Upper lobe of right lung (tissue), 1 donor: ENCODE measurements at regions not wholly inside any gene's neighbourhood (a gene's known extent, or its start where the extent isn't known, plus 50 kb on each side); places are given as distances from the start of the nearest gene placed in this dataset.
"Not testable (repeated sequence)": the region's sequence is repeated elsewhere in the genome, so short reads cannot be mapped to it uniquely, and the experiment has no call there.

Source experiments
- ATAC-seq: fragments of 200-7000 bp; cut with Tn5 transposase; one replicate; pipeline ENCODE4 v1.9.1; 2020; ENCODE audit warnings: mild to moderate bottlenecking, moderate library complexity
- DNase-seq: peaks from one replicate; pipeline ENCODE4 v3.0.0-alpha.2; 2020
- H3K27ac ChIP-seq: fragments of 200-600 bp; one replicate; pipeline ENCODE4 v1.8.0; 2022
- H3K27me3 ChIP-seq: fragments of 200-600 bp; one replicate; pipeline ENCODE4 v1.8.0; 2022; ENCODE audit warnings: mild to moderate bottlenecking
- H3K36me3 ChIP-seq: fragments of 200-600 bp; one replicate; pipeline ENCODE4 v1.8.0; 2022
- H3K4me1 ChIP-seq: fragments of 200-600 bp; one replicate; pipeline ENCODE4 v1.8.0; 2022
- H3K4me3 ChIP-seq: fragments of 200-600 bp; one replicate; pipeline ENCODE4 v1.8.0; 2022; ENCODE audit warnings: mild to moderate bottlenecking
- H3K9me3 ChIP-seq: fragments of 200-600 bp; one replicate; pipeline ENCODE4 v1.8.0; 2022
- intact Hi-C: fragments of 100-400 bp; cut with DNase I; formaldehyde crosslinking; loops from one replicate; pipeline ENCODE4 v1.11.0; 2022
- donor health status: DM: no; HTN: yes; CAD: no; lungs with severe emphysema.

DNA sequence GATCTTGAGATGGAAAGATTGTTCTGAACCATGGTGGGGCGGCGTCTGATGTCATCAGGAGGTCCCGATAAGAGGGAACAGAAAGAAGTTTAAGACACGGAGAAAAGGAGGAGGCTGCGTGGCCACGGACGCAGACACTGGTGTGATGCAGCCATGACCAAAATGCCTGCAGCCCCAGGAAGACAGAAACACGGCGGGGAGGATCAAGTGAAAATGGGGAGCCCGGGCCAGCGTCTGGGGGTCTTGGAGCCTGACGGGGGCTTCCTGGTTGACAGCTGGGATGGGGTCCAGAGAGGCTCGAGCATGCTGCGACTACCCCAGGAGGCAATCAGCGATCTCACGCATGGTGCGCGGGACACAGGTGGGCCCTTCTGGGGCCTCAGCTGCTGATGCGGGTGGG lies 119.7 kb downstream of the NPIPB11 start:
- H3K4me3 ChIP-seq, H3K36me3 ChIP-seq, H3K27ac ChIP-seq, H3K27me3 ChIP-seq, ATAC-seq, intact Hi-C loops, H3K4me1 ChIP-seq, H3K9me3 ChIP-seq: not testable (repeated sequence)
- peak; percentile 47 for DNase-seq

DNA sequence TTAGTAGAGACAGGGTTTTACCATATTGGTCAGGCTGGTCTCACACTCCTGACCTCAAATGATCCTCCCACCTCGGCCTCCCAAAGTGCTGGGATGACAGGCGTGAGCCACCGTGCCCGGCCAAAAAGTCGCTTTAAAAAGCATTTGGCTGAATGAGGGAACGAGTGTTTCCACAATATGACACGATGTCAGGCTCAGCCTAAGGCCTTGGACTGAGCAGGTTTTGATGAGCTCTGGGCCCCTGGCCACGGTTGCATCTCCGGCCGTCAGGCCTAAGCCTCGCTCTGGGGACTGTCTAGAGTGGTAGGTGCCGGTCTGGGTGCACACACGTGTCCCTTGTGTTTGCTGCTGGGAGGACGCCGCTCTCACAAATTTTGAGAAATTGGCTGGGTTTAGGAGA lies 120.3 kb downstream of the NPIPB11 start:
- H3K27ac ChIP-seq, ATAC-seq, intact Hi-C loops: not testable (repeated sequence)

DNA sequence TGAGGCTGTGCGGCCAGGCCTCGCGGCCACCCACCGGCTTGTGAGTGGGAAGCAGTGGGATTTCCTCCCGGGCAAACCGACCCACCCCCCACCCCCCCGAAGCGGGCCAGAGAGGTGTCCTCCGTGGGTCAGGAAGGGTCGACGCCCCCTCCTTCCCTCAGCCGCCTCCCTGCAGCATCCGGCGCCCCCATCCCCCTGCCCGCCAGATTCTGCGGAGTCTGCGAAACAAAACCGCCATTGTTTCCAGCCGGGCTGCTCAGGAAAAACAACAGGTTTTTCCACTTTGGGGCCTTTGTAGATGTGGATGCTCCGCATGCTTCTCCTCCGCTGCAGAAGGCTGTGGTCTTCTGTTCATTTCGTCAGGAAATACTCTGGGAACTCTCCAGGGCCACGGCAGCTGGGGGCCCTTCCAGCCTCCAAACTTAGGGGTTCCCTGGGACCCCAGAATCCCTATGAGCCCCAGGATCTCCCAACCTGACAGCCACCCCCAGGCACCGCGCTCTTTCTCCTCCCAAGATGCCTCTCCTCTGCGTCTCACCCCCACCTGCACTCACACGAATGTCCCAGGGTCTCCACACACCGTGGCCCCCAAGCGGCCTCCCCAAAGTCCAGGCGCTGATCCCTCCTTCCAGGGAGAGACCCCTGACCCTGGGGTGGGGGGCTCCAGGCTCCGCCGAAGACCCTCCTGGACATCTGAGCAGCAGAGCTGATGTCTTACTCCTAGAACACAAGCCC lies 121.2 kb downstream of the NPIPB11 start:
- H3K27ac ChIP-seq, H3K4me1 ChIP-seq, H3K36me3 ChIP-seq, ATAC-seq, H3K4me3 ChIP-seq, H3K9me3 ChIP-seq, intact Hi-C loops, H3K27me3 ChIP-seq: not testable (repeated sequence)
- peak; percentile 42 for DNase-seq

More for the DNA sequence above, 120.3 kb downstream of the NPIPB11 start:
- H3K27me3 ChIP-seq, H3K36me3 ChIP-seq, H3K9me3 ChIP-seq, H3K4me1 ChIP-seq, H3K4me3 ChIP-seq: not testable (repeated sequence)
- DNase-seq: peak; percentile 37

DNA sequence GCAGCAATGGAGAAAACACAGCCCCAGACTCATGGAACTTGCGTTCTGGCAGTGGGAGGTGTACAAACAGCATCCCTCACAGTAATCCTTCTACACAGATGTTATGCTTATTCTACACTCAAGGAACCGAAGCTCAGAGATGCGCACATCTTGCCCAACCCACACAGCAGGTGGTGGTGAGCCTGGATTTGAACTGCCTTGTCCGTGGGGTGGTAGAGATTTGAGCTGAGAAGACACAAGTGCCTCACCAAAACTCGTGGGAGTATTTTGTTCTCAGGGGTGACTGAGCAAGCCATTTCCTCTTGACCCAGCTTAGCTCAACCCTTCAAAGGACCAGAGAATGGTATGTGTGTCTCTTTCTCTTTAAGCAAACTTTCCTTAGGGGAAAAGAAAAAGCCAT lies 121.8 kb downstream of the NPIPB11 start:
- H3K36me3 ChIP-seq, H3K9me3 ChIP-seq, DNase-seq, H3K27me3 ChIP-seq, H3K27ac ChIP-seq, intact Hi-C loops, H3K4me3 ChIP-seq, H3K4me1 ChIP-seq, ATAC-seq: not testable (repeated sequence)

DNA sequence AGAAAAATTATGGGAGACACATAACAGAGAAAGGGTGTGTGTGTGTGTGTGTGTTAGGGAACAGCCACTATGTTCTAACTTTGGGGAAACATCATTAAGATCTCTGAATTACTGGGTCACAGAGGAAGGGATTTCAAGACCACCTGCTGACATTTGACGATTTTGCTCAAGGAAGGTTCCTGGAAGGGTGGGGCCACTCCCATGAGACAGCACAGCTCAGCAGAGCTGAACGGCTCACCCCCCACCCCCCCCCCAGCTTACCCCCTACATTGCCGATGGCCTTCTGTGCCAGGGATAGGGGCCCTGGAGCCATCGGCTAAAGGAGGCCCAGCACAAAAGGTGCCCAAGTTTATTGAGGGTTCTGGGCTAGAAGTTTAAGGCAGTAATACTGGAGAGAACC lies 122.4 kb downstream of the NPIPB11 start:
- ATAC-seq, H3K36me3 ChIP-seq, DNase-seq, H3K27ac ChIP-seq, intact Hi-C loops, H3K9me3 ChIP-seq, H3K4me3 ChIP-seq, H3K27me3 ChIP-seq, H3K4me1 ChIP-seq: not testable (repeated sequence)

DNA sequence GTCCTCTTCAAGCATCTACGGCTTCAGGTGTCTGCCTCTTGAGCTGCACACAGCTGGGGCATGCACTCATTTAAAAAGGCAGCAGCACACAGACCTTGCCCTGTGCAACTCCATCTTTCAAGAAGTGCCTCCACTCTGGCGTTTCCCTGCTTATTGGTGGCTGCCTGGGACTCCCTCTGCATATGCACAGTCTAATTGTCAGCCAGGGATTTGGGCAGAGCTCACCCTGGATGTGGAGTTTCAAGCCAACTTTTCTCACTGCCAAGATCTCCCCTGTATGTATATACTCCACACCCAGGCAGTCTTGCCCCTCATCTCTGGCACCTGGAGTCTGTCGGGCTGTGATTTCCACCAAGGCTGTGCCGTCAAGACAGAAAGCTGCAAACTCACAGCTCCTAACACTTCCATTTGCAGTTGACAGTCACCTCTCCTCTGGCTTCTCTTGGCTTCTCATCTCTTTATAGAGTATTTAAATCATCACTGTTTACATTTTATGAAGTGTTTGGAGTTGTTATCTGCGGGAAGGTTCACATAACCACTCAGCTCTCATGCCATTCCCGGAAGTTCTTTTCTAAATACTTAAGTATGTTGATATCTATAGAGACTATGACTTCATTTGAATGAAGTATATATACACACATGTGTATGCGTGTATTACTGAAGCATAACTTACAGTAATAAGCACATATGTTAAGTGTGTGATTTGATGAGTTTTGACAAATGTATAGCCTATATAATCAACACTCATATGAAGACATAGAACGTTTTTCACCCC lies 128.2 kb downstream of the NPIPB11 start:
- DNase-seq, H3K27me3 ChIP-seq, H3K9me3 ChIP-seq, H3K4me3 ChIP-seq, ATAC-seq, H3K27ac ChIP-seq, intact Hi-C loops, H3K4me1 ChIP-seq, H3K36me3 ChIP-seq: not testable (repeated sequence)

DNA sequence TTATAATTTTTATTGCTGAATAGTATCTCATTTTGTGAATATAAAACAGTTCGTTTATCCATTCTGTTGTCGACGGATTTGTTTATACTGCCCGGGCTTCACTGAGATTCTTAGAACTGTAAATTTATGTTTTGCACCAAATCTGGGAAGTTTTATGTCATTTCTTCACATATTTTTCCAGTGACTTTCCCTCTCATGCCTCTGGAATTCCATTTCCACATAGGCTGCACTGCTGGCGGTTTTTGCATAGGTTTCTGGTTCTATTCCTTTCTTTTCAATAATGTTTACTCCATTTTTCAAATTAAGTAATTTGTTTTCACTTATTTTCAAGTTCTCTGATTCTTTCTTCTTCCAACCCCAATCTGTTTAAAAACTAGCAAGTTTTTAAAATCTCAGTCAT lies 130.1 kb downstream of the NPIPB11 start:
- H3K4me3 ChIP-seq, H3K27me3 ChIP-seq, H3K36me3 ChIP-seq, ATAC-seq, H3K4me1 ChIP-seq, H3K9me3 ChIP-seq, intact Hi-C loops, DNase-seq, H3K27ac ChIP-seq: not testable (repeated sequence)

DNA sequence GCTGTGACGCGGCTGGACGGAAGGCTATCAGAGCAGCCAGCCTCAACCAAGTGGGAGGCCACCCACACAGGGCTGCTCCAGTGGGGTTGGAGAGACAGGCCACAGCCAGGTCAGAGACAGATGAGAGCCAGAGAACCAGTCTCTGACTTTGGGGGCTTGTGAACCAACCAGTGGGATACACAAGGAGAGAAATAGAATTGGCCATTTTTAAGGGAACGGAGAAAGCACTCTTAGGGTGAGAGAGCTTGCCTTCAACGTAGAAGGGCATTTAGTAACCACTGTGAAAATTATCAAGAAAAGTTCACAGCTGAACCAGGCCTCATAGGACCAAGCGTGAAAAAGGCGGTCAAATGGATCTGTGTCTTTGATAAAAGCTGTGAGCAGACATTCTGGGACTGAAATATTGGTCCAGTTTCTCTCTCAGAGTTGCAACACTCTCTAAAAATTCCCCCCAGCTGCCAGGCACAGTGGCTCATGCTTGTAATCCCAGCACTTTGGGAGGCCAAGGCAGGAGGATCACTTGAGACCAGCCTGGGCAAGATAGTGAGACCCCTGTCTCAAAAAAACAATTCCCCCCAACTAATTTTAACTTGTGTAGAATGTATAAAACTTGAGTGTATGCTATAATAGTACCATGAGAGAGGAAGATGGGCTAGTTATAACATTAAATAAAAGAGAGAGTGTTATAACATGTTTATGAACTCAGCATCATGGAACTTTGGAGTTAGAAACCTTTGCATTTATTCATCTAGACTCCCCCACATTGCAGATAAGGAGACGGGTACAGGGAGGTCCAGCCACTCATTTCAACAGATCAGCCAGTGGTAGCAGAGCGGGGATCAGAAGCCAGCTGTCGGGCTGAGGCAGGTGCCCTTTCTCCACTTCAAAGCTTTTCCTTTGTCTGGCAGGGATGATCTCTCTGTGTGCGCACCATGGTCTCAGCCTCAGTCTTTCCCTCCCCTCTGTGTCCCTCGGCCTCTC lies 132.2 kb downstream of the NPIPB11 start:
- H3K27ac ChIP-seq, ATAC-seq, intact Hi-C loops, H3K4me3 ChIP-seq, H3K4me1 ChIP-seq, DNase-seq, H3K36me3 ChIP-seq, H3K27me3 ChIP-seq, H3K9me3 ChIP-seq: not testable (repeated sequence)

DNA sequence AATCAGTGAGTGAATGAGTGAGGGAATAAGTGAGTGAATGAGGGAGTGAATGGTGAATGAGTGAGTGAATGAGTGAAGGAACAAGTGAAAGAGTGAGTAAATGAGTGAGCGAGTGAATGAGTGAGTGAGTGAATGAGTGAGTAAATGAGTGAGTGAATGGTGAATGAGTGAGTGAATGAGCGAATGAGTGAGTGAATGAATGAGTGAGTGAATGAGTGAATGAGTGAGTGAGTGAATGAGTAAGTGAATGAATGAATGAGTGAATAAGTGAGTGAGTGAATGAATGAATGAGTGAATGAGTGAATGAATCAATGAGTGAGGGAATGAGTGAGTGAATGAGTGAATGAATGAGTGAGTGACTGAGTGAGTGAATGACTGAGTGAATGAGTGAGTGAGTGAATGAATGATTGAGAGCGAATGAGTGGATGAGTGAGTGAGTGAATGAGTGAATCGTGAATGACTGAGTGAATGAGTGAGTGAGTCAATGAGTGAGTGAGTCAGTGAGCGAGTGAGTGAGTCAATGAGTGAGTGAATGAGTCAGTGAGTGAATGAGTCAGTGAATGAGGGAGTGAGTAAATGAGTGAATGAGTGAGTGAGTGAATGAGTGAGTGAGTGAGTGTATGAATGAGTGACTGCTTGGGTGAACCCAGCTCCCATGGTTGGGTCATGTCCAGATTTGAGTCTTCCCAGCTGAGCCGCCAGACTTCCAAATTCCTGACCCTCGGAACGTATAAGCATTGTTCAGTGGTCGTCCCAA lies 133.0 kb downstream of the NPIPB11 start:
- H3K27ac ChIP-seq, DNase-seq, ATAC-seq, H3K4me3 ChIP-seq, intact Hi-C loops, H3K36me3 ChIP-seq, H3K27me3 ChIP-seq, H3K4me1 ChIP-seq, H3K9me3 ChIP-seq: not testable (repeated sequence)

DNA sequence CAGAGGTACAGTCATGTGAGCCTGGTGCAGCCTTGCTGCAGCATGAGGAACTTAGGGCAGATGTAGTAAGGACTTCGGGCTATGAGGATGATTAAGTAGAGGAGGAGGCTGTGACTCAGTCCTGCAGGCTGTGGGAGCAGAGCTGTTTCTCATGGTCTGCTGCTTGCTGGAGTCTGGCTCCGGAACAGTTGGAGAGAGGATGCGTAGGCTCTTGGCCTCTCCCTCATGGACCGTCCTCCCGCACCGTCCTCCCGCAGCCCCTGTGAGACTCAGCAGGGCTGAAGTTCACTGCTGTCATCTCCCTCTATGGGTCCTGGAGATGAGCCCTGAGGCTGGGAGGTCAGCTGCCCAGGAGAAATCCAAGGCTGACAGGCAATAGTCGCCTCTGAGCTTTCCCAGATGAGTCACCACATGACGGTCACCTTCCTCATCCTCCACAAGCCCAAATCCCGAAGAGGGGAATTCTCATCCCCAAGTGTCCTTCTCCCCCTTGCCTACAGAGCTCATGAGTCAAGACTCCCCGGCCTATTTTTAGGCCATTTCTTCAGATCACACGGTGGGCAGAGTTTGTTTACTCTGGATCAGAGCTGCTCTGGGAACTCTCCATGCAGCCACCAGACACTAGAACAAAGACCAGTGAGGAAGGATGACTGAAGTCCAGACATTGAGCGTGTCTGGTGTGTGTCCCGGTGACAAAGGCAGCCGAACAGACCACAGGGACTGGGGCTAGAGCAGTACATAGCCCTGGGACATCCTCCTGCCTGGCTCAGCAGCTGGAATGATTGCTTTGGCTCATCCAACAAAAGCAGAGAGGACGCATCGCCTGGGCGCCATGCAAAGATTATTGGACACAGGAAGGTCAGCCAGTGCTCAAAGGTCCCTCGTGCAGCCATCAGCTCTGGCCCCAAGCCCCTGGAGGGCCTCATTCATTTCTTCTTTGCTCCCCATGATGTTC lies 134.5 kb downstream of the NPIPB11 start:
- H3K4me1 ChIP-seq, H3K9me3 ChIP-seq, H3K27ac ChIP-seq, DNase-seq, H3K36me3 ChIP-seq, intact Hi-C loops, H3K4me3 ChIP-seq, H3K27me3 ChIP-seq: not testable (repeated sequence)
- peak; percentile 50 for ATAC-seq

DNA sequence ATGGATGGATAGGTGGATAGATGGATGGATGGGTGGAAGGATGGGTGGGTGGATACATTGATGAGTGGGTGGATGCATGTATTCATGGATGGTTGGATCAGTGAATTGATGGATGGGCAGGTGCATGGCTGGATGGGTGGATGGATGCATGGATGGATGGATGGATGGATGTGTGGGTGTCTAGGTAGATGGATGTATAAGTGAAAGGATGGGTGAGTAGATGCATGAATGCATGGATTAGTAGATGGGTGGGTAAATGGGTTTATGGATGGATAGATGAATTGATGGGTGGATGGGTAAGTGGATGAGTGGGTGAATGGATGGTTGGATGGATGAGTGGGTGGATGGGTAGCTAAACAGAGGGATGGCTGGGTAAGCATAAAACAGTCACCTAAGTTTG lies 135.6 kb downstream of the NPIPB11 start:
- H3K27me3 ChIP-seq, intact Hi-C loops, ATAC-seq, H3K4me1 ChIP-seq, H3K27ac ChIP-seq, H3K4me3 ChIP-seq, H3K9me3 ChIP-seq, DNase-seq, H3K36me3 ChIP-seq: not testable (repeated sequence)

DNA sequence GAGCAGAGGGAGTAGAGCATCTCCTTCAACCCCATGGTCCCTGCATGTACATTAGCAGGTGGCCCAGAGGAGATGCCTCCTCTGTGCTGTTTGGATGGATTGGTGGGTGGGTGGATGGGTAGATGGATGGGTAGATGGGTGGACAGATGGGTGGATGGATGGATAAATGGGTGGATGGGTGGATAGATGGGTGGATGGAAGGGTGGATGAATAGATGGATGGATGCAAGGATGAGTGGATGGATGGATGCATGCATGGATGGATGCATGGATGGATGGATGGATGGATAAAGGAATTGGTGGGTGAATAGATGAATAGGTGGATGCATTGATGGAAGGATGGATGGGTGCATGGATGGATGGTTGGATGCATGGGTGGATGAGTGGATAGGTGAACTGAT lies 136.5 kb downstream of the NPIPB11 start:
- H3K27ac ChIP-seq, H3K9me3 ChIP-seq, ATAC-seq, H3K4me1 ChIP-seq, DNase-seq, H3K4me3 ChIP-seq, intact Hi-C loops, H3K27me3 ChIP-seq, H3K36me3 ChIP-seq: not testable (repeated sequence)
